SK-N-MC (cell line): ENCODE measurements at regions not wholly inside any gene's neighbourhood (a gene's known extent, or its start where the extent isn't known, plus 50 kb on each side); places are given as distances from the start of the nearest gene placed in this dataset.

Experiments used
- EZH2 ChIP-seq: fragments of 200-600 bp; sonication (generic); IDR thresholded peaks from one replicate; pipeline ENCODE4 v1.6.1; 2017; ENCODE audit warnings: antibody characterized with exemption
- FOXP2 ChIP-seq: optimal IDR thresholded peaks from 2 replicates; pipeline ENCODE3; 2011; ENCODE audit warnings: mild to moderate bottlenecking, moderate library complexity; ENCODE audit not compliant: insufficient read depth; ENCODE audit errors: extremely low read length, control extremely low read depth
- POLR2AphosphoS5 ChIP-seq: IDR thresholded peaks from 2 replicates; pipeline ENCODE4 v1.6.1; 2012; ENCODE audit warnings: mild to moderate bottlenecking, low read depth, low read length, borderline replicate concordance

DNA sequence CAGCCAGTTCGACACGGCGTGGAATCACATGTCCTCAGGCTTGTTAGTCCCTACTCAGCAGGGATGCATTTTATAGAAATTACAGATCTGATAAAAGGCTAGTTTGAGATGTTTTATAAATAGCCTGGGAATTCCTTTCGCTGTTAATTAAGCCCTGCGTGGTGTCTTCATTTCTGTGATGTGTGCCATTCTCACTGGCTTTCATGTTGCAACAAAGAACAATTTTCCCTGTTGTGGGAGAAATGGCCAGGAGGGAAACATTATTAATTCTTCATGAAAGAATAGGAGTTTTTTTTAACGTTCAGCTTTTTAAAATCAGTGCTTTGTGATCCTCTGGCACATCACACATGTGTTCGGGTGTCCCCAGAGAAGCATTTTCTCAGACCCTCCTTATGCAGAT lies 427.3 kb upstream of the FRG1 start:
- TF ChIP-seq POLR2AphosphoS5 = no peak
- no peak for TF ChIP-seq EZH2
- TF ChIP-seq FOXP2 = no peak
